ENCODE measurements at regions not wholly inside any gene's neighbourhood (a gene's known extent, or its start where the extent isn't known, plus 50 kb on each side); places are given as distances from the start of the nearest gene placed in this dataset.
"Not testable (repeated sequence)": the region's sequence is repeated elsewhere in the genome, so short reads cannot be mapped to it uniquely, and the experiment has no call there.

DNA sequence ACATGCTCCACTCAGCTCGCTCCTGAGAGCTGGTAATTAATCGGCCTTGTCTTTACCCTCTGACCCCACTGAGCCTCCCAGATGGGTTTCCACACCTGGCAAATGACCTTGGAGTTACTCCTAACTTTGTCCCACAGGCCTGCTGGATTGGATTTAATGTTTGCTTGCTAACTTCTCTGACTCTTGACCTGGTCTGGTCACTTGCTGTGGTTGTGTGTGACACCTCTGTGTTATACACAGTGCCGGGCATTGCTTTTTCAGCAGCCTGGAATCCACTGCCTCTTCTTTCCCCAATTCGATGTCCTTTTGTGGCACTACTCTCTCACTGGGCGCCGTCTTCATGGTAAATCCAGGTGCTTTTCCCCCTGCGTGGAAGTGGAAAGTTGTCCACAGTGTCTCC, 145.8 kb upstream of the PLGLB2 start:
- H3K9ac ChIP-seq (ENCODE audit: low read length); H4K8ac ChIP-seq (ENCODE audit: low read length); H3K18ac ChIP-seq (ENCODE audit: low read depth in 1 of 2, low read length in 2 of 2); H3K23ac ChIP-seq (ENCODE audit: low read length in 2 of 2); H2AFZ ChIP-seq (ENCODE audit: low read depth, low read length); H3K4me2 ChIP-seq (ENCODE audit: low read length, poor library complexity, severe bottlenecking); H2AK5ac ChIP-seq (ENCODE audit: low read length, severe bottlenecking); H3K27ac ChIP-seq (ENCODE audit: low read length, poor library complexity, severe bottlenecking); H2BK15ac ChIP-seq (ENCODE audit: low read depth, poor library complexity, severe bottlenecking); H2BK120ac ChIP-seq (ENCODE audit: low read depth, low read length); DNase-seq; H3K9me3 ChIP-seq (ENCODE audit: control insufficient read depth, low read length); H2BK12ac ChIP-seq (ENCODE audit: low read length in 2 of 2); H3K4ac ChIP-seq (ENCODE audit: low read depth in 1 of 2, low read length in 2 of 2); H3K14ac ChIP-seq (ENCODE audit: low read length in 2 of 2); H2BK5ac ChIP-seq (ENCODE audit: low read depth, low read length, poor library complexity, severe bottlenecking); H3K4me1 ChIP-seq (ENCODE audit: control insufficient read depth, insufficient read depth, low read depth, low read length); H4K91ac ChIP-seq (ENCODE audit: low read length); H3K4me3 ChIP-seq (ENCODE audit: insufficient read depth in 1 of 2, low read depth in 1 of 2, low read length in 2 of 2); H3K79me1 ChIP-seq (replicated peaks; ENCODE audit: low read length, poor library complexity, severe bottlenecking); H3K27me3 ChIP-seq (ENCODE audit: control insufficient read depth in 1 of 2, insufficient read depth in 1 of 2, low read length in 2 of 2); H3K36me3 ChIP-seq (ENCODE audit: control insufficient read depth in 1 of 2, insufficient read depth in 2 of 2, low read depth in 1 of 2, low read length in 2 of 2): not testable (repeated sequence)
- WGBS: no CpG with 5 or more reads among the region's 7 CpGs

DNA sequence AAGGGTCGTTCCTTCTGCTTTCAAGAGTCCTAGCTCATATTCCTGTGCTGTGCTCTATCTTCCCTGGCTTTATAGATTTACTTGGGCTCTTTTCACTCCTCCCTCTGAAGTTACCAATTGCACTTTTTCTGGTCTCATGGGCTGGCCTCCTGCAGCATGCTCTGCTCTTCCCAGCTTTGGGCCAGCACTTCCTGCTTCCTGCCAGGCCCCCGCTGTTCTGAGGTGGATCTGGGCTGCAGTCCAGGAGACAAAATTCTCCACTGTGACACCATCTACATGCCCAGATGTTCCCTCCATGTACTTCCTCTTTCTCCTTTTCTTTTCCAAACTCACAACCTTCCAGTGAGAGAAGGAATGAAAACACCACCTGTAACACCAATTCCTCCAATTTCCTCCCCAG, 145.2 kb upstream of the PLGLB2 start:
- not testable (repeated sequence) for H3K4me3 ChIP-seq (ENCODE audit: insufficient read depth in 1 of 2, low read depth in 1 of 2, low read length in 2 of 2); DNase-seq; H4K8ac ChIP-seq (ENCODE audit: low read length); H3K4ac ChIP-seq (ENCODE audit: low read depth in 1 of 2, low read length in 2 of 2); H3K9ac ChIP-seq (ENCODE audit: low read length); H3K27me3 ChIP-seq (ENCODE audit: control insufficient read depth in 1 of 2, insufficient read depth in 1 of 2, low read length in 2 of 2); H2BK120ac ChIP-seq (ENCODE audit: low read depth, low read length); H3K36me3 ChIP-seq (ENCODE audit: control insufficient read depth in 1 of 2, insufficient read depth in 2 of 2, low read depth in 1 of 2, low read length in 2 of 2); H2BK15ac ChIP-seq (ENCODE audit: low read depth, poor library complexity, severe bottlenecking); H3K4me1 ChIP-seq (ENCODE audit: control insufficient read depth, insufficient read depth, low read depth, low read length); H2AFZ ChIP-seq (ENCODE audit: low read depth, low read length); H2AK5ac ChIP-seq (ENCODE audit: low read length, severe bottlenecking); H3K79me1 ChIP-seq (replicated peaks; ENCODE audit: low read length, poor library complexity, severe bottlenecking); H3K23ac ChIP-seq (ENCODE audit: low read length in 2 of 2); H2BK5ac ChIP-seq (ENCODE audit: low read depth, low read length, poor library complexity, severe bottlenecking); H3K27ac ChIP-seq (ENCODE audit: low read length, poor library complexity, severe bottlenecking); H2BK12ac ChIP-seq (ENCODE audit: low read length in 2 of 2); H3K18ac ChIP-seq (ENCODE audit: low read depth in 1 of 2, low read length in 2 of 2); H3K4me2 ChIP-seq (ENCODE audit: low read length, poor library complexity, severe bottlenecking); H3K14ac ChIP-seq (ENCODE audit: low read length in 2 of 2); H4K91ac ChIP-seq (ENCODE audit: low read length); H3K9me3 ChIP-seq (ENCODE audit: control insufficient read depth, low read length)
- WGBS: no CpG with 5 or more reads among the region's 2 CpGs

DNA sequence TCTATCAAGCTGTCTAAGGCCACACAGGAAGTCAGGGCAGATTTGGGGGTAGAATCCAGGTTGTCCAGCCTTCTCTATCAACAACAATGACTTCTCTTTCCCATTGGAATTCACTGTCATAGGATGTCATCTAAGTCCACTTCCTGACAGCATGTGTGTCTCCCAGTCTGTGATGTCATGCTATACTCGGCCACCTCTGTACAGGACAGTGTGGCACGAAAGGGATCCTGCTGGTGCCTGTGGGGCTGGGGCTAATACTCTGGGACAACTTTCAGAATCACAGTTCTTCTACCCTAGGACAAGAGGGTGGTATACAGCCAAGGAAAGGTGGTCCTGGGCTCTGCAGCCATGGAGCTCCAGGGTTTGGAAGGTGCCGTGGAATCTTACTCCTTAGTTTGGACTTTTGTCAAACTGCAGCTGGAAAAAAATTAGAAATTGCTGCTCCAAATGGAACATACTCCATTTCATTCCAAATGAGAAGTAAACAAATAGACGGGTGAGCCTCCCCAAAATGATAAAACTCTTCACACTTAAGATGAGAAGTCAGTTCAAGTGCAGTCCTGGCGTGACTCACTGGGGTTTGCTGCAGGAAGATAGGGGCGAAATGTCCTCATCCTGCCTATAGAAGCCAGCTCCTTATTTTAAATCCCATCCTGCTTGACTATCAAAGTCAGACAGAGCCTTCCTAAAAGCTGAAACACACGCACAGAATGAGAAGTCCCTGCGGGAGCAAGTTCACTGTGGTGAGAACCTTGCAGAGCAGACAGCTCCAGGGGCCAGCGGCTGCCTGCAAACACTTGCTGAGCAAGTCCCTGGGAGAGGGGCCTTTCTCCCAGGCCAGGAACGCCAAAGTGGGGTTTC, 144.2 kb upstream of the PLGLB2 start:
- H4K8ac ChIP-seq (ENCODE audit: low read length); H2BK5ac ChIP-seq (ENCODE audit: low read depth, low read length, poor library complexity, severe bottlenecking); H2AK5ac ChIP-seq (ENCODE audit: low read length, severe bottlenecking); H4K91ac ChIP-seq (ENCODE audit: low read length); H3K14ac ChIP-seq (ENCODE audit: low read length in 2 of 2); H3K79me1 ChIP-seq (replicated peaks; ENCODE audit: low read length, poor library complexity, severe bottlenecking); H3K27me3 ChIP-seq (ENCODE audit: control insufficient read depth in 1 of 2, insufficient read depth in 1 of 2, low read length in 2 of 2); H3K4me2 ChIP-seq (ENCODE audit: low read length, poor library complexity, severe bottlenecking); H3K27ac ChIP-seq (ENCODE audit: low read length, poor library complexity, severe bottlenecking); H3K9me3 ChIP-seq (ENCODE audit: control insufficient read depth, low read length); H2BK12ac ChIP-seq (ENCODE audit: low read length in 2 of 2); H2BK15ac ChIP-seq (ENCODE audit: low read depth, poor library complexity, severe bottlenecking); H3K18ac ChIP-seq (ENCODE audit: low read depth in 1 of 2, low read length in 2 of 2); H3K23ac ChIP-seq (ENCODE audit: low read length in 2 of 2); H3K4me3 ChIP-seq (ENCODE audit: insufficient read depth in 1 of 2, low read depth in 1 of 2, low read length in 2 of 2); H2AFZ ChIP-seq (ENCODE audit: low read depth, low read length); H3K36me3 ChIP-seq (ENCODE audit: control insufficient read depth in 1 of 2, insufficient read depth in 2 of 2, low read depth in 1 of 2, low read length in 2 of 2); H2BK120ac ChIP-seq (ENCODE audit: low read depth, low read length); H3K9ac ChIP-seq (ENCODE audit: low read length); H3K4ac ChIP-seq (ENCODE audit: low read depth in 1 of 2, low read length in 2 of 2); H3K4me1 ChIP-seq (ENCODE audit: control insufficient read depth, insufficient read depth, low read depth, low read length): not testable (repeated sequence)
- no CpG with 5 or more reads among the region's 10 CpGs for WGBS
- peak; percentile 48 for DNase-seq

DNA sequence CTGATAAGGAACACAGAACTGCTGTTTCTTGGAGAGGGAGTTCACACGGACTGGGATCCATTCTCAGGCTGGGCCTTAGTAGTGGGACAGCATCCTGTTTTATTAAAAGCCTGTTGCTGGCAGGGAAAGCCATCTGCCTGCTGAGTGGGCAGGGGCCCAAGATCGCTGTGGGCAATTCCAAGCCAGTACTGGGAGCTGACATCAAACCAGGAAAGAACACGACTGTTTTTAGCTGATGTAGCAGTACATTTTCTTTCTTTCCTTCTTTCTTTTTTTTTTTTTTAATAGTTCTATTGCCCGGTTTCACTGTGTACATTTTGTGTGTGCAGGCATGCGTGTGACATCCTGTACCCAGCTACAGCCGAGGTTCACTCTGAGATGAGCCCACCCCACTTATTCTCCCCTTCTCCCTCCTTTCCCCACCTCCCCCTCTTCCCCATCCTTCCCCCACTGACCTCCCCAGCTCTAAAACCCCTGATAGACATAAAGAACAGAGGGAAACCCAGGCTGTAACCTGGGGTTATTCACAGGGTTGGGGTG, 143.5 kb upstream of the PLGLB2 start:
- H2BK5ac ChIP-seq (ENCODE audit: low read depth, low read length, poor library complexity, severe bottlenecking); H3K4me2 ChIP-seq (ENCODE audit: low read length, poor library complexity, severe bottlenecking); H3K9ac ChIP-seq (ENCODE audit: low read length); H3K14ac ChIP-seq (ENCODE audit: low read length in 2 of 2); H4K91ac ChIP-seq (ENCODE audit: low read length); H3K36me3 ChIP-seq (ENCODE audit: control insufficient read depth in 1 of 2, insufficient read depth in 2 of 2, low read depth in 1 of 2, low read length in 2 of 2); H4K8ac ChIP-seq (ENCODE audit: low read length); H2AK5ac ChIP-seq (ENCODE audit: low read length, severe bottlenecking); H3K9me3 ChIP-seq (ENCODE audit: control insufficient read depth, low read length); H3K27me3 ChIP-seq (ENCODE audit: control insufficient read depth in 1 of 2, insufficient read depth in 1 of 2, low read length in 2 of 2); H3K23ac ChIP-seq (ENCODE audit: low read length in 2 of 2); H3K4me1 ChIP-seq (ENCODE audit: control insufficient read depth, insufficient read depth, low read depth, low read length); H2BK12ac ChIP-seq (ENCODE audit: low read length in 2 of 2); H3K4ac ChIP-seq (ENCODE audit: low read depth in 1 of 2, low read length in 2 of 2); H3K27ac ChIP-seq (ENCODE audit: low read length, poor library complexity, severe bottlenecking); H2AFZ ChIP-seq (ENCODE audit: low read depth, low read length); H3K18ac ChIP-seq (ENCODE audit: low read depth in 1 of 2, low read length in 2 of 2); H3K4me3 ChIP-seq (ENCODE audit: insufficient read depth in 1 of 2, low read depth in 1 of 2, low read length in 2 of 2); H2BK15ac ChIP-seq (ENCODE audit: low read depth, poor library complexity, severe bottlenecking); H2BK120ac ChIP-seq (ENCODE audit: low read depth, low read length); H3K79me1 ChIP-seq (replicated peaks; ENCODE audit: low read length, poor library complexity, severe bottlenecking): not testable (repeated sequence)
- whole genome bisulfite sequencing: no CpG with 5 or more reads among the region's 6 CpGs
- peak; percentile 21 for DNase-seq

Measured in mesenchymal stem cell (in vitro differentiated cells and primary cell).